Kidney (tissue), 13 donors: ENCODE measurements at regions not wholly inside any gene's neighbourhood (a gene's known extent, or its start where the extent isn't known, plus 50 kb on each side); places are given as distances from the start of the nearest gene placed in this dataset.

Experiments
- DNase-seq, 5 donors: peaks; one replicate each; pipeline ENCODE4 v3.0.0-alpha.2; 2013 to 2020
- FAIRE-seq: peaks from 2 replicates; lab custom pipeline; 2012; peaks lifted over from hg19 to GRCh38; lab: Jason Lieb, UNC
- H3K27ac ChIP-seq, 2 donors: one replicate each; pipeline ENCODE4 v1.7.0; 2013; ENCODE audit warnings: low read depth in 2 of 2, low read length in 2 of 2, inconsistent platforms in 1 of 2
- H3K27me3 ChIP-seq: one replicate; pipeline ENCODE4 v1.7.1; 2013; ENCODE audit warnings: low read length, inconsistent platforms; ENCODE audit not compliant: control insufficient read depth, insufficient read depth
- H3K36me3 ChIP-seq, 3 donors: one replicate each; pipeline versions ENCODE4 v1.7.0 to v1.7.1; 2013; ENCODE audit warnings: low read length in 3 of 3, control low read depth in 1 of 3, inconsistent platforms in 1 of 3; ENCODE audit not compliant: insufficient read depth in 3 of 3, control insufficient read depth in 2 of 3
- H3K4me1 ChIP-seq, 3 donors: one replicate each; pipeline versions ENCODE4 v1.7.0 to v1.7.1; 2013; ENCODE audit warnings: low read length in 3 of 3, inconsistent platforms in 1 of 3, low read depth in 1 of 3; ENCODE audit not compliant: control insufficient read depth in 2 of 3, insufficient read depth in 2 of 3
- H3K4me3 ChIP-seq, 3 donors: one replicate each; pipeline versions ENCODE4 v1.7.0 to v1.8.1; 2013; ENCODE audit warnings: low read length in 3 of 3, control low read depth in 1 of 3, inconsistent platforms in 1 of 3
- H3K9ac ChIP-seq, 3 donors: one replicate each; pipeline versions ENCODE4 v1.7.0 to v1.7.1; 2013; ENCODE audit warnings: low read length in 3 of 3, control low read depth in 1 of 3, inconsistent platforms in 1 of 3
- H3K9me3 ChIP-seq, 3 donors: one replicate each; pipeline versions ENCODE4 v1.7.0 to v1.7.1; 2013; ENCODE audit warnings: low read length in 3 of 3, control low read depth in 1 of 3, inconsistent platforms in 1 of 3; ENCODE audit not compliant: control insufficient read depth in 2 of 3, insufficient read depth in 1 of 3
- CTCF ChIP-seq: IDR thresholded peaks from 3 replicates; pipeline ENCODE4 v1.5.1; 2012; ENCODE audit warnings: mild to moderate bottlenecking, moderate library complexity, borderline replicate concordance; ENCODE audit not compliant: insufficient read depth; ENCODE audit errors: extremely low read depth
- intact Hi-C: fragments of 100-400 bp; cut with DNase I; formaldehyde crosslinking; loops from one replicate; pipeline ENCODE4 v1.11.1; 2022
- donor health status: control.
- donor health status: control.
- donor health status: control.
- donor health status: control.
- donor health status: control.
- donor health status: DM: yes; HTN: yes; CAD: no.
- donor health status: Normal renal cell carcinoma (clear cell type).

GRCh38 chrX:20729416-20729815, 462.7 kb upstream of the RPS6KA3 start:
- FAIRE-seq (peak; percentile 13), DNase-seq (no peak)
- no peaks in the 10 kb centered on the region for H3K27me3 ChIP-seq
- intact Hi-C loops: no loop called here
- H3K4me1 ChIP-seq: no peaks in the 10 kb centered on the region
- no peak overlapping the region for H3K9ac ChIP-seq
- no peaks in the 10 kb centered on the region for H3K36me3 ChIP-seq
- H3K4me3 ChIP-seq: no peak overlapping the region
- H3K27ac ChIP-seq: no peak overlapping the region
- TF ChIP-seq CTCF: no peak
- H3K9me3 ChIP-seq: no peaks in the 10 kb centered on the region

- FAIRE-seq: no peak
- TF ChIP-seq CTCF: no peak
- H3K9me3 ChIP-seq: no peaks in the 10 kb centered on the region
- no peaks in the 10 kb centered on the region for H3K36me3 ChIP-seq
- no peak overlapping the region for H3K9ac ChIP-seq
- H3K4me3 ChIP-seq: no peak overlapping the region
- no peaks in the 10 kb centered on the region for H3K4me1 ChIP-seq
- DNase-seq: no peak
- H3K27me3 ChIP-seq: no peaks in the 10 kb centered on the region
- intact Hi-C loops: no loop called here
- no peak overlapping the region for H3K27ac ChIP-seq
Measured at GRCh38 chrX:20727447-20727846, 460.7 kb upstream of the RPS6KA3 start.

- no peak for DNase-seq
- no peaks in the 10 kb centered on the region for H3K27me3 ChIP-seq
- no peak overlapping the region for H3K9ac ChIP-seq
- H3K4me1 ChIP-seq: no peaks in the 10 kb centered on the region
- no peaks in the 10 kb centered on the region for H3K36me3 ChIP-seq
- FAIRE-seq: no peak
- H3K4me3 ChIP-seq: no peak overlapping the region
- H3K9me3 ChIP-seq: no peaks in the 10 kb centered on the region
- intact Hi-C loops: no loop called here
- no peak overlapping the region for H3K27ac ChIP-seq
- no peak for TF ChIP-seq CTCF
Measured at GRCh38 chrX:20720954-20721626, 454.4 kb upstream of the RPS6KA3 start.
